ENCODE measurements at regions not wholly inside any gene's neighbourhood (a gene's known extent, or its start where the extent isn't known, plus 50 kb on each side); places are given as distances from the start of the nearest gene placed in this dataset.

- TF ChIP-seq ZNF219 (CRISPR knock-in tag; IDR thresholded peaks at IDR 0.05; ENCODE audit: borderline replicate concordance) (no peak), CTCF (IDR thresholded peaks at IDR 0.05) (no peak), CREM (CRISPR knock-in tag; IDR thresholded peaks at IDR 0.05) (no peak), ARID4B (CRISPR knock-in tag; IDR thresholded peaks at IDR 0.05; ENCODE audit: borderline replicate concordance) (no peak), ZNF396 (CRISPR knock-in tag; IDR thresholded peaks at IDR 0.05; ENCODE audit: borderline replicate concordance) (no peak), ZNF232 (CRISPR knock-in tag; IDR thresholded peaks at IDR 0.05) (no peak), NR3C1 (CRISPR knock-in tag; conservative IDR thresholded peaks at IDR 0.05; ENCODE audit: low read depth) (no peak), NR1H2 (CRISPR knock-in tag; IDR thresholded peaks at IDR 0.05) (no peak), NR2C2 (CRISPR knock-in tag; IDR thresholded peaks at IDR 0.05) (no peak), AFF4 (CRISPR knock-in tag; IDR thresholded peaks at IDR 0.05; ENCODE audit: borderline replicate concordance) (no peak), SP1 (CRISPR knock-in tag; conservative IDR thresholded peaks at IDR 0.05) (no peak), KAT7 (CRISPR knock-in tag; IDR thresholded peaks at IDR 0.05; ENCODE audit: borderline replicate concordance) (no peak)
Observed at GRCh38 chr3:853489-853888, 239.3 kb upstream of the CNTN6 start.

Data from WTC11 (cell line).